RWPE1 (cell line): ENCODE measurements at regions not wholly inside any gene's neighbourhood (a gene's known extent, or its start where the extent isn't known, plus 50 kb on each side); places are given as distances from the start of the nearest gene placed in this dataset.

Source experiments
- CTCF ChIA-PET: fragments of 350-600 bp; sonication (Branson Sonifier 250); formaldehyde crosslinking; extraction: SDS; loops from one replicate; lab custom pipeline; 2021; lab: Yijun Ruan, JAX
- POLR2A ChIA-PET: fragments of 400-600 bp; formaldehyde crosslinking; extraction: SDS; loops from one replicate; lab custom pipeline; 2020; ENCODE audit warnings: antibody characterized with exemption; ENCODE audit not compliant: low non-redundant PET; lab: Yijun Ruan, JAX
- DNase-seq: peaks from one replicate; pipeline ENCODE4 v3.0.0; 2012; ENCODE audit warnings: low spot score
- H3K27ac ChIP-seq: fragments of 450-650 bp; 2 replicates; pipeline ENCODE4 v1.5.1; 2017
- CTCF ChIP-seq: fragments of 450-650 bp; conservative IDR thresholded peaks from 2 replicates; pipeline ENCODE4 v1.5.1; 2017; ENCODE audit warnings: low read depth, mild to moderate bottlenecking

GRCh38 chr1:186512698-186513457 is 52.0 kb upstream of the PDC start:
- ChIA-PET POLR2A (no interaction called here), CTCF (no interaction called here)
- no peak for TF ChIP-seq CTCF
- H3K27ac ChIP-seq = no peak overlapping the region
- no peak for DNase-seq

GRCh38 chr1:186511761-186512637 is 51.1 kb upstream of the PDC start:
- CTCF ChIA-PET = no interaction called here
- TF ChIP-seq CTCF = no peak
- no peak for DNase-seq
- POLR2A ChIA-PET = no interaction called here
- H3K27ac ChIP-seq = no peak overlapping the region
